RWPE2 (cell line): ENCODE measurements at regions not wholly inside any gene's neighbourhood (a gene's known extent, or its start where the extent isn't known, plus 50 kb on each side); places are given as distances from the start of the nearest gene placed in this dataset.

Experiments
- ATAC-seq: fragments of 200-7000 bp; cut with Tn5 transposase; 3 replicates; pipeline ENCODE4 v1.9.1; 2021; ENCODE audit warnings: low read depth
- DNase-seq: peaks from one replicate; pipeline ENCODE4 v3.0.0-alpha.2; 2020; ENCODE audit warnings: low spot score
- H3K27ac ChIP-seq: fragments of 450-650 bp; 2 replicates; pipeline ENCODE4 v1.5.1; 2017; ENCODE audit warnings: mild to moderate bottlenecking; ENCODE audit not compliant: poor library complexity, severe bottlenecking
- H3K27me3 ChIP-seq: fragments of 250-450 bp; sonication (Bioruptor Pico); 2 replicates; pipeline ENCODE4 v1.5.1; 2021; ENCODE audit warnings: mild to moderate bottlenecking, moderate library complexity; ENCODE audit not compliant: insufficient read depth, poor library complexity, severe bottlenecking
- H3K36me3 ChIP-seq: fragments of 250-450 bp; sonication (Bioruptor Pico); 2 replicates; pipeline ENCODE4 v1.5.1; 2020; ENCODE audit warnings: low read depth, mild to moderate bottlenecking, moderate library complexity
- H3K4me1 ChIP-seq: fragments of 250-450 bp; sonication (Bioruptor Pico); 2 replicates; pipeline ENCODE4 v1.5.1; 2021; ENCODE audit warnings: mild to moderate bottlenecking, moderate library complexity; ENCODE audit not compliant: insufficient read depth, poor library complexity, severe bottlenecking
- H3K4me3 ChIP-seq: fragments of 250-450 bp; sonication (Bioruptor Pico); 2 replicates; pipeline ENCODE4 v1.5.1; 2021; ENCODE audit warnings: mild to moderate bottlenecking, moderate library complexity; ENCODE audit not compliant: severe bottlenecking
- H3K9me3 ChIP-seq: fragments of 250-450 bp; sonication (Bioruptor Pico); 2 replicates; pipeline ENCODE4 v1.5.1; 2021; ENCODE audit warnings: mild to moderate bottlenecking, moderate library complexity; ENCODE audit not compliant: severe bottlenecking
- CTCF ChIP-seq: fragments of 450-650 bp; IDR thresholded peaks from one replicate; pipeline ENCODE4 v1.5.1; 2017; ENCODE audit warnings: mild to moderate bottlenecking, moderate library complexity; ENCODE audit not compliant: poor library complexity, severe bottlenecking

GRCh38 chr16:64406770-64407181 lies 715.1 kb downstream of the CDH11 start:
- no peak for ATAC-seq
- no peak overlapping the region for H3K27ac ChIP-seq
- no peak overlapping the region for H3K4me3 ChIP-seq
- no peaks in the 10 kb centered on the region for H3K9me3 ChIP-seq
- TF ChIP-seq CTCF, result no peak
- no peak for DNase-seq
- no peaks in the 10 kb centered on the region for H3K27me3 ChIP-seq
- H3K36me3 ChIP-seq, result no peaks in the 10 kb centered on the region
- H3K4me1 ChIP-seq, result no peaks in the 10 kb centered on the region

- Histone ChIP-seq H3K36me3 (no peaks in the 10 kb centered on the region), H3K4me3 (no peak overlapping the region), H3K27ac (no peak overlapping the region), H3K9me3 (no peaks in the 10 kb centered on the region), H3K27me3 (no peaks in the 10 kb centered on the region), H3K4me1 (peaks cover 10% of the 10 kb centered on the region)
- no peak for DNase-seq
- ATAC-seq, result no peak
- TF ChIP-seq CTCF, result no peak
Observed at GRCh38 chr16:64403352-64403751, 718.5 kb downstream of the CDH11 start.

- no peak for TF ChIP-seq CTCF
- ATAC-seq, result peak; percentile 96
- H3K9me3 ChIP-seq, result no peaks in the 10 kb centered on the region
- DNase-seq, result no peak
- H3K27me3 ChIP-seq, result no peaks in the 10 kb centered on the region
- H3K4me3 ChIP-seq, result no peak overlapping the region
- H3K27ac ChIP-seq, result peak overlapping the region; percentile 79
- peaks cover 14% of the 10 kb centered on the region for H3K4me1 ChIP-seq
- H3K36me3 ChIP-seq, result no peaks in the 10 kb centered on the region
Observed at GRCh38 chr16:64398793-64399192, 723.1 kb downstream of the CDH11 start.

GRCh38 chr16:64397945-64398508 lies 723.8 kb downstream of the CDH11 start:
- H3K27me3 ChIP-seq, result no peaks in the 10 kb centered on the region
- ATAC-seq (0 out of 3 replicates have a peak, but pooled peaks have one; percentile 23), DNase-seq (no peak)
- no peaks in the 10 kb centered on the region for H3K36me3 ChIP-seq
- no peak overlapping the region for H3K4me3 ChIP-seq
- peak overlapping the region; percentile 79 for H3K27ac ChIP-seq
- TF ChIP-seq CTCF, result no peak
- no peaks in the 10 kb centered on the region for H3K9me3 ChIP-seq
- H3K4me1 ChIP-seq, result peaks cover 14% of the 10 kb centered on the region

- Histone ChIP-seq H3K36me3 (no peaks in the 10 kb centered on the region), H3K27ac (peak overlapping the region; percentile 79), H3K27me3 (no peaks in the 10 kb centered on the region), H3K9me3 (no peaks in the 10 kb centered on the region), H3K4me3 (no peak overlapping the region), H3K4me1 (peaks cover 14% of the 10 kb centered on the region)
- peak; percentile 33; the same call in 1 of the 3 replicates for ATAC-seq
- TF ChIP-seq CTCF, result no peak
- DNase-seq, result no peak
Observed at GRCh38 chr16:64397042-64397441, 724.8 kb downstream of the CDH11 start.
